ENCODE measurements at regions not wholly inside any gene's neighbourhood (a gene's known extent, or its start where the extent isn't known, plus 50 kb on each side); places are given as distances from the start of the nearest gene placed in this dataset.

DNA sequence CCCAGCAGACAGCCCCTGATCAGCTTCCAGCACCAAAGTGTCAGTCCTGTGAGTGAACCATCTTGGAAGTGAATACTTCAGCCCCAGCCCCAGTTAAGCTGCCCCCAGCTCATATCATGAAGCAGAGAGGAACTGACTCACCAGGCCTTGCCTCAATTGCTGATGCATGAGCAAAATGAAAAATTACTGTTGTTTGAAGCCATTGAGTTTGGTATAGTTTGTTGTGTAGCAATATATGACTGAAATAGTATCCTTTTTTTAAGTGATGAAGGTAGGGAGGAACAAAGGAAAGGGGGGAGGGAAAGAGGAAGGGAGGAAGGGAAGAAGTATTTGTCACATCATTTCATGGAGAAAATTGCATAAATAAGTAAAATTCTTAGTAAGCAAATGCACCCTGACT lies 266.4 kb downstream of the MAFB start:
- Histone ChIP-seq H3K9me2 (replicated peaks; ENCODE audit: low read depth, low read length) (no peaks in the 10 kb centered on the region), H3K27me3 (ENCODE audit: insufficient read depth, low read length, poor library complexity, severe bottlenecking) (no peaks in the 10 kb centered on the region), H4K20me1 (ENCODE audit: insufficient read depth, low read length, poor library complexity, severe bottlenecking) (no peaks in the 10 kb centered on the region), H3K4me2 (ENCODE audit: low read depth, low read length, poor library complexity, severe bottlenecking) (no peak overlapping the region), H3K79me2 (ENCODE audit: insufficient read depth, low read length) (no peaks in the 10 kb centered on the region), H3K36me3 (ENCODE audit: insufficient read depth, low read length) (no peaks in the 10 kb centered on the region), H3F3A (ENCODE audit: low read depth) (no peaks in the 10 kb centered on the region), H2AFZ (ENCODE audit: low read length) (no peak overlapping the region), H3K9ac (ENCODE audit: low read depth, low read length, poor library complexity, severe bottlenecking) (no peak overlapping the region), H3K4me3 (ENCODE audit: low read length, poor library complexity, severe bottlenecking) (no peak overlapping the region), H3K9me3 (ENCODE audit: insufficient read depth, low read depth, low read length) (no peaks in the 10 kb centered on the region), H3K4me1 (ENCODE audit: insufficient read depth, low read length, poor library complexity, severe bottlenecking) (no peaks in the 10 kb centered on the region)
- no peak for TF ChIP-seq EZH2phosphoT487 (IDR thresholded peaks at IDR 0.05; ENCODE audit: borderline replicate concordance)
- TF ChIP-seq, protein P1, sequence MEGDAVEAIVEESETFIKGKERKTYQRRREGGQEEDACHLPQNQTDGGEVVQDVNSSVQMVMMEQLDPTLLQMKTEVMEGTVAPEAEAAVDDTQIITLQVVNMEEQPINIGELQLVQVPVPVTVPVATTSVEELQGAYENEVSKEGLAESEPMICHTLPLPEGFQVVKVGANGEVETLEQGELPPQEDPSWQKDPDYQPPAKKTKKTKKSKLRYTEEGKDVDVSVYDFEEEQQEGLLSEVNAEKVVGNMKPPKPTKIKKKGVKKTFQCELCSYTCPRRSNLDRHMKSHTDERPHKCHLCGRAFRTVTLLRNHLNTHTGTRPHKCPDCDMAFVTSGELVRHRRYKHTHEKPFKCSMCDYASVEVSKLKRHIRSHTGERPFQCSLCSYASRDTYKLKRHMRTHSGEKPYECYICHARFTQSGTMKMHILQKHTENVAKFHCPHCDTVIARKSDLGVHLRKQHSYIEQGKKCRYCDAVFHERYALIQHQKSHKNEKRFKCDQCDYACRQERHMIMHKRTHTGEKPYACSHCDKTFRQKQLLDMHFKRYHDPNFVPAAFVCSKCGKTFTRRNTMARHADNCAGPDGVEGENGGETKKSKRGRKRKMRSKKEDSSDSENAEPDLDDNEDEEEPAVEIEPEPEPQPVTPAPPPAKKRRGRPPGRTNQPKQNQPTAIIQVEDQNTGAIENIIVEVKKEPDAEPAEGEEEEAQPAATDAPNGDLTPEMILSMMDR (conservative IDR thresholded peaks at IDR 0.05; ENCODE audit: low read length): no peak

DNA sequence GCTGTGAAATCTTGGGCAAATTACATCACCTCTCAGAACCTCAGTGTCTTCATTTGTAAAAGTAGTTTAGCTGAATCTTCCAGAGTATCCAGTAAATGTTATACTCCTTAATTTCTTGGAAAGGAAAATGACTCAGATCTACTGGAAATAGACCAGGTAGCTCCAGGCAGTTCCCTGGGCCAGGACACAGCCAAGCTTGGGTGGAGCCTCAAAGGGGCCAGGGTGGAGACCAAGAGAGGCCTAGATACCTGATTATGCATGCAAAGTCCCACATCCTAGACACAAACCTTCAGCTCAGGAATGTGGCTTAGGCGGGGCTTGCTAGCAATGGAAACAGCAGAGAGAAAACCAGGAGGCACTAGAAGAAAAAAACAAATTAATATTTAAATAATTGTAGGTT lies 272.8 kb downstream of the MAFB start:
- Histone ChIP-seq H3K9ac (ENCODE audit: low read depth, low read length, poor library complexity, severe bottlenecking) (no peak overlapping the region), H2AFZ (ENCODE audit: low read length) (no peak overlapping the region), H3K4me3 (ENCODE audit: low read length, poor library complexity, severe bottlenecking) (no peak overlapping the region), H3K79me2 (ENCODE audit: insufficient read depth, low read length) (no peaks in the 10 kb centered on the region), H4K20me1 (ENCODE audit: insufficient read depth, low read length, poor library complexity, severe bottlenecking) (no peaks in the 10 kb centered on the region), H3K9me3 (ENCODE audit: insufficient read depth, low read depth, low read length) (no peaks in the 10 kb centered on the region), H3K9me2 (replicated peaks; ENCODE audit: low read depth, low read length) (no peaks in the 10 kb centered on the region), H3K4me2 (ENCODE audit: low read depth, low read length, poor library complexity, severe bottlenecking) (no peak overlapping the region), H3K36me3 (ENCODE audit: insufficient read depth, low read length) (no peaks in the 10 kb centered on the region), H3K4me1 (ENCODE audit: insufficient read depth, low read length, poor library complexity, severe bottlenecking) (no peaks in the 10 kb centered on the region), H3K27me3 (ENCODE audit: insufficient read depth, low read length, poor library complexity, severe bottlenecking) (no peaks in the 10 kb centered on the region), H3F3A (ENCODE audit: low read depth) (no peaks in the 10 kb centered on the region)
- TF ChIP-seq EZH2phosphoT487 (IDR thresholded peaks at IDR 0.05; ENCODE audit: borderline replicate concordance): no peak
- TF ChIP-seq, protein P1 (conservative IDR thresholded peaks at IDR 0.05; ENCODE audit: low read length): no peak

DNA sequence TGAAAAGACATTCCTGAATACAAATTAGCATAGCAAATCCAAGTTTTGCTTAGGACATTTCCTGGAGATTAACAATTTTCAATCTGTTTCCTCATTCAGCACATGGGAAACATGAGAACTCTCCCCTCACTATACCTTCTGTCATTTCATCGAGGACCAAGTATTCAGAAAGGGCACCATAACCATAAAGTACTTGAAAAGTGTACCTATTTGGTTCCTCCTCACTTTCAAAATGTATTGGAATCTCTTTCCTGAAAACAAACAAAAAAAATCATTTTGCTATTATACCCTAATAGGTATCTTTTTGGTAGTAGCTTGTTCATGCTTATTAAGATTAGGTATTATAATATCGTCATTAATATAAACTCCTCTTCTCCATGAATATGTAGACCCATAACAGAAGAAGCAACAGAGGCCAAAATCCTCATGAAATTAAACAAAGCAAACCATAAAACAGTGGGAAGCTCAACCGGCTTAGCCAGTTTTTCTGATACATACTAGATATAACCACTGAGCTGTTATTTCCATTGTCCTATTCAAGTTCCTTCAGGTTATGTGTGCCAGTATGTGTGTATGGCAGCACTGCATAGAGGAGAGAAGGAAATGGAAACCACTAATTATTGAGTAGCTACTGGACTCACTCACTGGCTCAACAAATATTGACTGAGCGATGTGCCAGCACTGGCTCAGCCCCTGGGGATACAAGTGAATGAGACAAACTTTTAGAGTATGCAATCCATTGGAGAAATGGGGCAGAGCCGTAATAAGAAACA lies 274.0 kb downstream of the MAFB start:
- H3K9me2 ChIP-seq (replicated peaks; ENCODE audit: low read depth, low read length): no peaks in the 10 kb centered on the region
- no peaks in the 10 kb centered on the region for H3K36me3 ChIP-seq (ENCODE audit: insufficient read depth, low read length)
- no peak overlapping the region for H2AFZ ChIP-seq (ENCODE audit: low read length)
- H3F3A ChIP-seq (ENCODE audit: low read depth): no peaks in the 10 kb centered on the region
- H3K4me2 ChIP-seq (ENCODE audit: low read depth, low read length, poor library complexity, severe bottlenecking): no peak overlapping the region
- no peak overlapping the region for H3K4me3 ChIP-seq (ENCODE audit: low read length, poor library complexity, severe bottlenecking)
- H4K20me1 ChIP-seq (ENCODE audit: insufficient read depth, low read length, poor library complexity, severe bottlenecking): no peaks in the 10 kb centered on the region
- TF ChIP-seq EZH2phosphoT487 (IDR thresholded peaks at IDR 0.05; ENCODE audit: borderline replicate concordance): no peak
- TF ChIP-seq, protein P1 (conservative IDR thresholded peaks at IDR 0.05; ENCODE audit: low read length): no peak
- H3K9ac ChIP-seq (ENCODE audit: low read depth, low read length, poor library complexity, severe bottlenecking): no peak overlapping the region
- no peaks in the 10 kb centered on the region for H3K9me3 ChIP-seq (ENCODE audit: insufficient read depth, low read depth, low read length)
- H3K4me1 ChIP-seq (ENCODE audit: insufficient read depth, low read length, poor library complexity, severe bottlenecking): no peaks in the 10 kb centered on the region
- H3K79me2 ChIP-seq (ENCODE audit: insufficient read depth, low read length): no peaks in the 10 kb centered on the region
- H3K27me3 ChIP-seq (ENCODE audit: insufficient read depth, low read length, poor library complexity, severe bottlenecking): no peaks in the 10 kb centered on the region
